ENCODE measurements at regions not wholly inside any gene's neighbourhood (a gene's known extent, or its start where the extent isn't known, plus 50 kb on each side); places are given as distances from the start of the nearest gene placed in this dataset.

GRCh38 chr2:153546358-153546757, 67.8 kb upstream of the RPRM start:
- TF ChIP-seq, protein P1, sequence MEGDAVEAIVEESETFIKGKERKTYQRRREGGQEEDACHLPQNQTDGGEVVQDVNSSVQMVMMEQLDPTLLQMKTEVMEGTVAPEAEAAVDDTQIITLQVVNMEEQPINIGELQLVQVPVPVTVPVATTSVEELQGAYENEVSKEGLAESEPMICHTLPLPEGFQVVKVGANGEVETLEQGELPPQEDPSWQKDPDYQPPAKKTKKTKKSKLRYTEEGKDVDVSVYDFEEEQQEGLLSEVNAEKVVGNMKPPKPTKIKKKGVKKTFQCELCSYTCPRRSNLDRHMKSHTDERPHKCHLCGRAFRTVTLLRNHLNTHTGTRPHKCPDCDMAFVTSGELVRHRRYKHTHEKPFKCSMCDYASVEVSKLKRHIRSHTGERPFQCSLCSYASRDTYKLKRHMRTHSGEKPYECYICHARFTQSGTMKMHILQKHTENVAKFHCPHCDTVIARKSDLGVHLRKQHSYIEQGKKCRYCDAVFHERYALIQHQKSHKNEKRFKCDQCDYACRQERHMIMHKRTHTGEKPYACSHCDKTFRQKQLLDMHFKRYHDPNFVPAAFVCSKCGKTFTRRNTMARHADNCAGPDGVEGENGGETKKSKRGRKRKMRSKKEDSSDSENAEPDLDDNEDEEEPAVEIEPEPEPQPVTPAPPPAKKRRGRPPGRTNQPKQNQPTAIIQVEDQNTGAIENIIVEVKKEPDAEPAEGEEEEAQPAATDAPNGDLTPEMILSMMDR (IDR thresholded peaks at IDR 0.05) = no peak
- TF ChIP-seq EP300 (IDR thresholded peaks at IDR 0.05) = no peak
- TF ChIP-seq POLR2A (IDR thresholded peaks at IDR 0.05) = no peak
